IMR-90 (cell line): ENCODE measurements at regions not wholly inside any gene's neighbourhood (a gene's known extent, or its start where the extent isn't known, plus 50 kb on each side); places are given as distances from the start of the nearest gene placed in this dataset.

Experiments used
- ATAC-seq: fragments of 200-7000 bp; cut with Tn5 transposase; 2 replicates; pipeline ENCODE4 v1.9.1; 2020; ENCODE audit warnings: low read depth, mild to moderate bottlenecking, moderate library complexity
- BruUV-seq: library from RNA; stranded (reverse); fragments of 400-500 nt; replicated peaks from 2 replicates; lab custom pipeline; 2021; lab: Mats Ljungman, UMichigan
- CTCF ChIA-PET: fragments of 300-600 bp; formaldehyde crosslinking; extraction: SDS; loops from one replicate; lab custom pipeline; 2021; ENCODE audit warnings: antibody characterized with exemption; lab: Yijun Ruan, JAX
- POLR2A ChIA-PET: fragments of 300-600 bp; sonication (Branson Sonifier 250); formaldehyde crosslinking; loops from one replicate; lab custom pipeline; 2022; ENCODE audit warnings: antibody characterized with exemption; ENCODE audit not compliant: unreplicated experiment; lab: Charles Lee
- DNase-seq: peaks from one replicate; pipeline ENCODE4 v3.0.0; 2013
- H2AFZ ChIP-seq: replicated peaks from 2 replicates; pipeline ENCODE3; 2013; ENCODE audit warnings: low read length, mild to moderate bottlenecking; ENCODE audit not compliant: poor library complexity
- H2AK5ac ChIP-seq: 2 replicates; pipeline ENCODE4 v1.6.1; 2013; ENCODE audit warnings: low read depth, low read length, inconsistent platforms
- H2AK9ac ChIP-seq: replicated peaks from 2 replicates; pipeline ENCODE3; 2013; ENCODE audit warnings: mild to moderate bottlenecking, low read depth, low read length, moderate library complexity; ENCODE audit not compliant: poor library complexity
- H2BK120ac ChIP-seq: 2 replicates; pipeline ENCODE4 v1.6.1; 2013; ENCODE audit warnings: low read depth, low read length, inconsistent platforms
- H2BK15ac ChIP-seq: 3 replicates; pipeline ENCODE4 v1.6.1; 2013; ENCODE audit warnings: low read depth, low read length, inconsistent platforms
- H2BK20ac ChIP-seq: 2 replicates; pipeline ENCODE4 v1.6.1; 2013; ENCODE audit warnings: low read depth, mild to moderate bottlenecking, inconsistent platforms, low read length, moderate library complexity
- H2BK5ac ChIP-seq: 2 replicates; pipeline ENCODE4 v1.6.1; 2013; ENCODE audit warnings: mild to moderate bottlenecking, low read depth, low read length, inconsistent platforms; ENCODE audit not compliant: poor library complexity, severe bottlenecking
- H3K14ac ChIP-seq: replicated peaks from 2 replicates; pipeline ENCODE4 v1.6.1; 2013; ENCODE audit warnings: low read depth, low read length, inconsistent platforms
- H3K18ac ChIP-seq: 2 replicates; pipeline ENCODE4 v1.6.1; 2013; ENCODE audit warnings: low read depth, low read length, control low read depth
- H3K23ac ChIP-seq: 2 replicates; pipeline ENCODE4 v1.6.1; 2013; ENCODE audit warnings: low read depth, low read length, inconsistent platforms
- H3K27ac ChIP-seq: 2 replicates; pipeline ENCODE4 v1.5.1; 2013; ENCODE audit warnings: mild to moderate bottlenecking, control low read depth, low read length; ENCODE audit not compliant: insufficient read depth
- H3K27me3 ChIP-seq: 2 replicates; pipeline ENCODE4 v1.6.1; 2013; ENCODE audit warnings: low read length; ENCODE audit not compliant: control insufficient read depth, insufficient read depth
- H3K36me3 ChIP-seq: 2 replicates; pipeline ENCODE4 v1.6.1; 2013; ENCODE audit warnings: low read length, mixed read lengths; ENCODE audit not compliant: control insufficient read depth, insufficient read depth
- H3K4ac ChIP-seq: 2 replicates; pipeline ENCODE4 v1.6.1; 2013; ENCODE audit warnings: low read depth, low read length, inconsistent platforms
- H3K4me1 ChIP-seq: 2 replicates; pipeline ENCODE4 v1.6.1; 2013; ENCODE audit warnings: low read length, mixed read lengths; ENCODE audit not compliant: control insufficient read depth, insufficient read depth
- H3K4me2 ChIP-seq: 2 replicates; pipeline ENCODE4 v1.6.1; 2013; ENCODE audit warnings: low read depth, mild to moderate bottlenecking, control low read depth, low read length, moderate library complexity
- H3K4me3 ChIP-seq: 2 replicates; pipeline ENCODE4 v1.5.1; 2013; ENCODE audit warnings: low read depth, mild to moderate bottlenecking, control low read depth, low read length, moderate library complexity; ENCODE audit not compliant: insufficient read depth
- H3K56ac ChIP-seq: 2 replicates; pipeline ENCODE4 v1.6.1; 2013; ENCODE audit warnings: low read length, inconsistent platforms; ENCODE audit not compliant: insufficient read depth; ENCODE audit errors: extremely low read depth
- H3K79me1 ChIP-seq, 2 experiments: 2 replicates each; pipeline ENCODE4 v1.6.1; 2013; ENCODE audit warnings: low read length in 2 of 2, inconsistent platforms in 1 of 2, low read depth in 1 of 2
- H3K9ac ChIP-seq: 2 replicates; pipeline ENCODE4 v1.6.1; 2013; ENCODE audit warnings: low read depth, low read length, control low read depth
- H3K9me1 ChIP-seq: 2 replicates; pipeline ENCODE4 v1.6.1; 2013; ENCODE audit warnings: low read length, inconsistent platforms; ENCODE audit not compliant: insufficient read depth
- H3K9me3 ChIP-seq: 2 replicates; pipeline ENCODE4 v1.6.1; 2013; ENCODE audit warnings: low read length; ENCODE audit not compliant: control insufficient read depth, insufficient read depth
- H4K20me1 ChIP-seq: 2 replicates; pipeline ENCODE4 v1.6.1; 2013; ENCODE audit warnings: low read length, inconsistent platforms; ENCODE audit not compliant: insufficient read depth
- H4K5ac ChIP-seq: 2 replicates; pipeline ENCODE4 v1.6.1; 2013; ENCODE audit warnings: mild to moderate bottlenecking, low read depth, low read length, control low read depth
- H4K8ac ChIP-seq, 2 experiments: 2 replicates each; pipeline ENCODE4 v1.6.1; 2013; ENCODE audit warnings: low read depth in 2 of 2, low read length in 2 of 2, control low read depth in 1 of 2, inconsistent platforms in 1 of 2
- H4K91ac ChIP-seq: 2 replicates; pipeline ENCODE4 v1.6.1; 2013; ENCODE audit warnings: low read depth, low read length, inconsistent platforms; ENCODE audit not compliant: insufficient read depth
- CEBPB ChIP-seq: IDR thresholded peaks from 2 replicates; pipeline ENCODE4 v1.6.1; 2012; ENCODE audit warnings: low read depth, low read length, improper control_type of control experiment
- MAFK ChIP-seq: IDR thresholded peaks from 2 replicates; pipeline ENCODE4 v1.6.1; 2012; ENCODE audit warnings: low read depth, low read length, improper control_type of control experiment
- USF2 ChIP-seq: fragments of 150-350 bp; IDR thresholded peaks from 2 replicates; pipeline ENCODE4 v1.6.1; 2017; ENCODE audit warnings: mild to moderate bottlenecking, antibody characterized with exemption, low read length, low read depth
- WGBS, 2 experiments: methylation state at CpG; one replicate each; pipeline versions ENCODE4 v1.1.5 to v1.1.7; 2013; ENCODE audit warnings: missing lambda C conversion rate in 2 of 2; ENCODE audit not compliant: insufficient read length in 1 of 2; ENCODE audit errors: extremely low coverage in 2 of 2; 5-methylcytosine and 5-hydroxymethylcytosine counted together
- dilution Hi-C: fragments of 300-500 bp; cut with HindIII; formaldehyde crosslinking; loops from one replicate; pipeline ENCODE4 v1.14.3; 2018; ENCODE audit warnings: low sequenced_read_pairs; ENCODE audit not compliant: unreplicated experiment
- in situ Hi-C: fragments of 300-500 bp; cut with MboI; formaldehyde crosslinking; loops from 3 replicates; pipeline ENCODE4 v1.14.3; 2019; ENCODE audit warnings: low sequenced_read_pairs, inconsistent platforms, mixed read lengths
- intact Hi-C: fragments of 100-400 bp; cut with micrococcal nuclease; formaldehyde crosslinking; loops from 2 replicates; pipeline ENCODE4 v1.10.0; 2022

- no peak overlapping the region for H2BK20ac ChIP-seq
- H3K9ac ChIP-seq = no peak overlapping the region
- peak overlapping the region; percentile 37 for H2AFZ ChIP-seq
- no peak overlapping the region for H3K27ac ChIP-seq
- H3K9me3 ChIP-seq = no peaks in the 10 kb centered on the region
- H2AK5ac ChIP-seq = no peak overlapping the region
- in situ Hi-C loops (no loop called here), intact Hi-C loops (no loop called here), dilution Hi-C loops (no loop called here)
- H3K79me1 ChIP-seq = no peaks in the 10 kb centered on the region
- BruUV-seq = no TSS peak
- POLR2A ChIA-PET = no interaction called here
- CTCF ChIA-PET = interaction anchor here (0.8 kb wide), 1 partner anchor 12 kb away, joined by 3 read pairs; no protein-coding TSS in a partner anchor
- TF ChIP-seq MAFK (no peak), USF2 (no peak), CEBPB (0 out of 2 replicates have a peak, but pooled peaks have one; percentile 27)
- H3K4me1 ChIP-seq = no peaks in the 10 kb centered on the region
- H3K27me3 ChIP-seq = no peaks in the 10 kb centered on the region
- no CpG with 5 or more reads among the region's 5 CpGs for WGBS, 2 experiments
- H2BK120ac ChIP-seq = no peak overlapping the region
- no peaks in the 10 kb centered on the region; the same call in 1 of the 2 replicates for H3K9me1 ChIP-seq
- no peaks in the 10 kb centered on the region for H4K20me1 ChIP-seq
- peak overlapping the region; percentile 54 for H3K14ac ChIP-seq
- no peak overlapping the region for H3K18ac ChIP-seq
- no peak overlapping the region for H3K4me2 ChIP-seq
- no peaks in the 10 kb centered on the region for H3K36me3 ChIP-seq
- no peak overlapping the region for H2BK15ac ChIP-seq
- no peak overlapping the region for H3K4me3 ChIP-seq
- H2AK9ac ChIP-seq = no peak overlapping the region
- no peak overlapping the region for H2BK5ac ChIP-seq
- no peak overlapping the region for H3K4ac ChIP-seq
- no peak overlapping the region for H4K5ac ChIP-seq
- H4K8ac ChIP-seq = no peak overlapping the region
- no peak overlapping the region for H3K23ac ChIP-seq
- DNase-seq (no peak), ATAC-seq (no peak)
- H4K91ac ChIP-seq = no peak overlapping the region
- no peak overlapping the region for H3K56ac ChIP-seq
Measured at GRCh38 chr6:144989319-144990107, 704.4 kb downstream of the UTRN start.
